WTC11 (cell line): ENCODE measurements at regions not wholly inside any gene's neighbourhood (a gene's known extent, or its start where the extent isn't known, plus 50 kb on each side); places are given as distances from the start of the nearest gene placed in this dataset.

ENCODE experiments used
- ATAC-seq: fragments of 200-7000 bp; cut with Tn5 transposase; 2 replicates; pipeline ENCODE4 v1.10.0; 2021; ENCODE audit warnings: mild to moderate bottlenecking, moderate library complexity
- CTCF ChIA-PET: fragments of 300-600 bp; sonication (Branson Sonifier 250); formaldehyde crosslinking; loops from one replicate; lab custom pipeline; 2021; ENCODE audit warnings: antibody characterized with exemption; lab: Charles Lee
- POLR2A ChIA-PET: fragments of 350-600 bp; sonication (Branson Sonifier 250); formaldehyde crosslinking; loops from one replicate; lab custom pipeline; 2021; ENCODE audit warnings: antibody characterized with exemption; lab: Charles Lee
- DNase-seq: peaks from one replicate; pipeline ENCODE4 v3.0.0; 2021; ENCODE audit warnings: low spot score
- H3K27ac Mint-ChIP-seq: 2 replicates; pipeline ENCODE4 v1.8.0; 2021; ENCODE audit warnings: mixed read lengths
- H3K27me3 Mint-ChIP-seq: 2 replicates; pipeline ENCODE4 v1.8.0; 2021; ENCODE audit warnings: low read depth, mild to moderate bottlenecking, moderate library complexity, mixed read lengths
- H3K36me3 Mint-ChIP-seq: 2 replicates; pipeline ENCODE4 v1.8.0; 2021; ENCODE audit warnings: mixed read lengths
- H3K4me1 Mint-ChIP-seq: 2 replicates; pipeline ENCODE4 v1.8.0; 2022; ENCODE audit warnings: mixed read lengths
- H3K4me3 Mint-ChIP-seq: 2 replicates; pipeline ENCODE4 v1.8.0; 2021; ENCODE audit warnings: mild to moderate bottlenecking, moderate library complexity, mixed read lengths
- H3K9me3 Mint-ChIP-seq: 2 replicates; pipeline ENCODE4 v1.8.0; 2021; ENCODE audit warnings: mixed read lengths
- ELF4 ChIP-seq: sonication (generic); formaldehyde crosslinking; IDR thresholded peaks from 2 replicates; pipeline ENCODE4 v1.8.1; 2022; ENCODE audit warnings: low read depth, mild to moderate bottlenecking, moderate library complexity, missing genetic modification reagents
- FOXJ3 ChIP-seq: sonication (generic); formaldehyde crosslinking; IDR thresholded peaks from 2 replicates; pipeline ENCODE4 v1.9.0; 2021; ENCODE audit warnings: missing genetic modification reagents, mild to moderate bottlenecking, borderline replicate concordance
- NR1H2 ChIP-seq: sonication (generic); formaldehyde crosslinking; IDR thresholded peaks from 2 replicates; pipeline ENCODE4 v1.9.0; 2021; ENCODE audit warnings: mild to moderate bottlenecking, moderate library complexity, missing genetic modification reagents
- OVOL2 ChIP-seq: fragments of 250-450 bp; sonication (Bioruptor Pico); IDR thresholded peaks from 2 replicates; pipeline ENCODE4 v1.9.0; 2021; ENCODE audit warnings: mild to moderate bottlenecking, borderline replicate concordance
- TCF7 ChIP-seq: sonication (generic); formaldehyde crosslinking; IDR thresholded peaks from 2 replicates; pipeline ENCODE4 v1.8.0; 2022; ENCODE audit warnings: mild to moderate bottlenecking, low read depth, missing genetic modification reagents, moderate library complexity
- ZNF219 ChIP-seq: sonication (generic); formaldehyde crosslinking; IDR thresholded peaks from 2 replicates; pipeline ENCODE4 v1.8.0; 2023; ENCODE audit warnings: missing genetic modification reagents, mild to moderate bottlenecking, borderline replicate concordance
- TF ChIP-seq, protein P1 (sequence below): sonication (generic); formaldehyde crosslinking; IDR thresholded peaks from 2 replicates; pipeline ENCODE4 v1.8.1; 2023; ENCODE audit warnings: mild to moderate bottlenecking, missing genetic modification reagents
- TF ChIP-seq, protein P2 (sequence below): fragments of 250-450 bp; sonication (Bioruptor Pico); IDR thresholded peaks from 2 replicates; pipeline ENCODE4 v2.1.2; 2022; ENCODE audit warnings: mild to moderate bottlenecking, moderate library complexity
- TF ChIP-seq, protein P3 (sequence below): fragments of 250-450 bp; sonication (Bioruptor Pico); IDR thresholded peaks from 2 replicates; pipeline ENCODE4 v1.9.0; 2021; ENCODE audit warnings: mild to moderate bottlenecking
- TF ChIP-seq, protein P4 (sequence below): sonication (generic); formaldehyde crosslinking; IDR thresholded peaks from 2 replicates; pipeline ENCODE4 v1.8.0; 2022; ENCODE audit warnings: mild to moderate bottlenecking, missing genetic modification reagents
- TF ChIP-seq, protein P5 (sequence below): sonication (generic); formaldehyde crosslinking; IDR thresholded peaks from 2 replicates; pipeline ENCODE4 v1.8.1; 2022; ENCODE audit warnings: mild to moderate bottlenecking, moderate library complexity, missing genetic modification reagents
- TF ChIP-seq, protein P6 (sequence below): sonication (generic); formaldehyde crosslinking; IDR thresholded peaks from 2 replicates; pipeline ENCODE4 v1.8.1; 2023; ENCODE audit warnings: mild to moderate bottlenecking, moderate library complexity, missing genetic modification reagents

DNA sequence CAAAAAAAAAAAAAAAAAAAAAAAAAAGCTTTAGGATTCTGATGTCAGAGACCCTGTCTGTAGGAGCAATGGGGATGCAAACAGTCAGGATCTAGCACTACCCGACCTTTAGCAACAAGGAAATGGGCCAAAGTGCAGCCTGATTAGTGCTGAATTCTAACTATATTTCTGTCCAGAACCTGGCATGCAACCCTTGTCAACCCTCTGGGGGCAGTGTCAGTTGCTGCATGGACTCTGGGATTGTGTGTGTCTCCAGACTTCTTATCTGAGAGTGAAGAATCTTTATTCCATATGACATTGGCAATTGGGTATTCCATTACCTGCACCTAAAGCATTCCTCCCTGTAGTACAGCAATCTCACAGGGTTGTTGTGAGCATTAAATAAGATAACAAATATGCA lies 120.3 kb upstream of the CRHR1 start (continued):
- TF ChIP-seq OVOL2 (CRISPR knock-in tag): no peak
- TF ChIP-seq, protein P1, sequence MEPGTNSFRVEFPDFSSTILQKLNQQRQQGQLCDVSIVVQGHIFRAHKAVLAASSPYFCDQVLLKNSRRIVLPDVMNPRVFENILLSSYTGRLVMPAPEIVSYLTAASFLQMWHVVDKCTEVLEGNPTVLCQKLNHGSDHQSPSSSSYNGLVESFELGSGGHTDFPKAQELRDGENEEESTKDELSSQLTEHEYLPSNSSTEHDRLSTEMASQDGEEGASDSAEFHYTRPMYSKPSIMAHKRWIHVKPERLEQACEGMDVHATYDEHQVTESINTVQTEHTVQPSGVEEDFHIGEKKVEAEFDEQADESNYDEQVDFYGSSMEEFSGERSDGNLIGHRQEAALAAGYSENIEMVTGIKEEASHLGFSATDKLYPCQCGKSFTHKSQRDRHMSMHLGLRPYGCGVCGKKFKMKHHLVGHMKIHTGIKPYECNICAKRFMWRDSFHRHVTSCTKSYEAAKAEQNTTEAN (CRISPR knock-in tag): no peak

DNA sequence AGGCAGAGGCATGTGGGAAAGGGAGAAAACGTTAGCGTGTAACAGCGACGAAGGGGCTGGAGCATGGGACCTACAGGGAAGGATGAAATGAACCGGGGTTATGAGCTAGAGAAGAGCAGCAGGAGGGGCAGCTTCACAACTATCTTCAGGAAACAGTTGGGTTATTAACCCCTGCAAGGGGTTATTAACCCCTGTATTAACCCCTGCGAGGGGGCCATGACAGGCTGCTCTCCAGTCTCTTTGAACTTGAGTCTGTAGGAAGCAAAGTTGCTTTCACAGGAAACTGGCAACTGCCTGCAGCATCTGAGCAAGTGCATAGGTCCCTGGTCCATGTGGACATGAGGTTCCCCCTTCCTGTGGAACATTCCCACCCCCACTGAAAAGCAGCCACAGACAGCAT lies 119.2 kb upstream of the CRHR1 start:
- ATAC-seq: no peak
- TF ChIP-seq, protein P2, sequence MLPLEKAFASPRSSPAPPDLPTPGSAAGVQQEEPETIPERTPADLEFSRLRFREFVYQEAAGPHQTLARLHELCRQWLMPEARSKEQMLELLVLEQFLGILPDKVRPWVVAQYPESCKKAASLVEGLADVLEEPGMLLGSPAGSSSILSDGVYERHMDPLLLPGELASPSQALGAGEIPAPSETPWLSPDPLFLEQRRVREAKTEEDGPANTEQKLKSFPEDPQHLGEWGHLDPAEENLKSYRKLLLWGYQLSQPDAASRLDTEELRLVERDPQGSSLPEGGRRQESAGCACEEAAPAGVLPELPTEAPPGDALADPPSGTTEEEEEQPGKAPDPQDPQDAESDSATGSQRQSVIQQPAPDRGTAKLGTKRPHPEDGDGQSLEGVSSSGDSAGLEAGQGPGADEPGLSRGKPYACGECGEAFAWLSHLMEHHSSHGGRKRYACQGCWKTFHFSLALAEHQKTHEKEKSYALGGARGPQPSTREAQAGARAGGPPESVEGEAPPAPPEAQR (CRISPR knock-in tag): no peak
- TF ChIP-seq OVOL2 (CRISPR knock-in tag): no peak
- Mint-ChIP-seq H3K27ac (no peak overlapping the region), H3K9me3 (peaks cover 7% of the 10 kb centered on the region), H3K27me3 (no peaks in the 10 kb centered on the region), H3K4me3 (no peak overlapping the region), H3K4me1 (no peaks in the 10 kb centered on the region), H3K36me3 (no peaks in the 10 kb centered on the region)
- DNase-seq: no peak
- ChIA-PET CTCF (interaction anchor here (1.1 to 3.7 kb wide), 8 partner anchors 17 to 188 kb away, joined by 3 to 38 read pairs (median 22); partner anchors contain the start of gene CRHR1), POLR2A (no interaction called here)

DNA sequence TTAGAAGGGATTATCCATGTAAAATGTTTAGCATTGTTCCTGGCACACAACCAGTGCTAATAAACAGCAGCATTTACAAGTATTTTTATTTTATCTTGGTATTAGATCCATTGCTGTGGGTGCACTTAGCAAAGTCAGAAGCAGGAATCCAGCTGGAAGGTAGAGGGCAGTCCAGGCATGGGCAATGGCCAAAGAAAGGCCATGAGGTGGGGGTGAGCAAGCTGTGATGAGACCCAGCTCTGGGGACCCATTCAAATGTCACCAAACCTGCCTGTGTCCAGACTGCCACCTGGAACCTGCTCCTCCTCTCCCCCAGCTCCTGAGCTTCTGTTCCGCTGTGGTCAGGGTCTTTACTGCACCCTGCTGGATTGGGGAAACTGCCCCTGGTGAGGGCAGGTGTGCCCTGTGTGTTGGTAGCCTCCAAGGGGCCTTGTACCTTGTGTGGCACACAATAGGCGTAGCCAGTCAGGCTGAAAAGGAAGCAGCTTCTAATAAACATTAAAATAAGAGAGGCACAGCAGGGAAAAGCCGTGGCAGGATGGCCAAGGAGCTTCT lies 118.0 kb upstream of the CRHR1 start:
- TF ChIP-seq ZNF219: no peak
- TF ChIP-seq TCF7 (CRISPR knock-in tag): no peak
- TF ChIP-seq ELF4 (CRISPR knock-in tag): no peak
- TF ChIP-seq, protein P3, sequence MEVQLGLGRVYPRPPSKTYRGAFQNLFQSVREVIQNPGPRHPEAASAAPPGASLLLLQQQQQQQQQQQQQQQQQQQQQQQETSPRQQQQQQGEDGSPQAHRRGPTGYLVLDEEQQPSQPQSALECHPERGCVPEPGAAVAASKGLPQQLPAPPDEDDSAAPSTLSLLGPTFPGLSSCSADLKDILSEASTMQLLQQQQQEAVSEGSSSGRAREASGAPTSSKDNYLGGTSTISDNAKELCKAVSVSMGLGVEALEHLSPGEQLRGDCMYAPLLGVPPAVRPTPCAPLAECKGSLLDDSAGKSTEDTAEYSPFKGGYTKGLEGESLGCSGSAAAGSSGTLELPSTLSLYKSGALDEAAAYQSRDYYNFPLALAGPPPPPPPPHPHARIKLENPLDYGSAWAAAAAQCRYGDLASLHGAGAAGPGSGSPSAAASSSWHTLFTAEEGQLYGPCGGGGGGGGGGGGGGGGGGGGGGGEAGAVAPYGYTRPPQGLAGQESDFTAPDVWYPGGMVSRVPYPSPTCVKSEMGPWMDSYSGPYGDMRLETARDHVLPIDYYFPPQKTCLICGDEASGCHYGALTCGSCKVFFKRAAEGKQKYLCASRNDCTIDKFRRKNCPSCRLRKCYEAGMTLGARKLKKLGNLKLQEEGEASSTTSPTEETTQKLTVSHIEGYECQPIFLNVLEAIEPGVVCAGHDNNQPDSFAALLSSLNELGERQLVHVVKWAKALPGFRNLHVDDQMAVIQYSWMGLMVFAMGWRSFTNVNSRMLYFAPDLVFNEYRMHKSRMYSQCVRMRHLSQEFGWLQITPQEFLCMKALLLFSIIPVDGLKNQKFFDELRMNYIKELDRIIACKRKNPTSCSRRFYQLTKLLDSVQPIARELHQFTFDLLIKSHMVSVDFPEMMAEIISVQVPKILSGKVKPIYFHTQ: no peak
- TF ChIP-seq NR1H2 (CRISPR knock-in tag): no peak
- TF ChIP-seq, protein P4, sequence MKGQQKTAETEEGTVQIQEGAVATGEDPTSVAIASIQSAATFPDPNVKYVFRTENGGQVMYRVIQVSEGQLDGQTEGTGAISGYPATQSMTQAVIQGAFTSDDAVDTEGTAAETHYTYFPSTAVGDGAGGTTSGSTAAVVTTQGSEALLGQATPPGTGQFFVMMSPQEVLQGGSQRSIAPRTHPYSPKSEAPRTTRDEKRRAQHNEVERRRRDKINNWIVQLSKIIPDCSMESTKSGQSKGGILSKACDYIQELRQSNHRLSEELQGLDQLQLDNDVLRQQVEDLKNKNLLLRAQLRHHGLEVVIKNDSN (CRISPR knock-in tag): no peak
- DNase-seq (peak; percentile 26), ATAC-seq (peak; percentile 50)
- H3K27ac Mint-ChIP-seq: no peak overlapping the region
- H3K9me3 Mint-ChIP-seq: peaks cover 7% of the 10 kb centered on the region
- H3K36me3 Mint-ChIP-seq: no peaks in the 10 kb centered on the region
- H3K27me3 Mint-ChIP-seq: no peaks in the 10 kb centered on the region; the same call in 1 of the 2 replicates
- no peak overlapping the region for H3K4me3 Mint-ChIP-seq
- CTCF ChIA-PET: interaction anchor here (0.6 to 3.7 kb wide), 27 partner anchors 9 to 305 kb away, joined by 3 to 38 read pairs (median 5); partner anchors contain the start of gene CRHR1
- POLR2A ChIA-PET: no interaction called here
- no peaks in the 10 kb centered on the region for H3K4me1 Mint-ChIP-seq

DNA sequence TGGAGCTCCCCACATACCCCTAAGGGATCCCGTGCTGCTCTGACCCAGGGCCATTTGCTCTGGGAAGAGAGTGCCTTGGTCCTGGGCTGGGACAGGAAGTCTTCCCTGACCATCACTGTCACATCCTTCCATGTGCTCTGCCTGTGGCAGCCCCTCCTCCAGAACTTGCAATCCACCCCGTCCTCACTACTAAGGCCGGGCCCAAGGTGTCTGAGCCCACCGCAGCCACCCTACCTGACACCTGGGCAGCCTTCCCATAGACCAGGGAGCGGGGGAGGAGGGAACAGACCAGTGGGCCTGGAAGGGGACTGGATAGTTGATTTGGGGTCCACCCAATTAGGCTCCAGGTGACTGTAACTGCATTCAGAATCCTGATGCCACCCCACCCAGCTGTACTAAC lies 117.5 kb upstream of the CRHR1 start:
- no peak; the same call in 1 of the 2 replicates for ATAC-seq
- H3K27me3 Mint-ChIP-seq: no peaks in the 10 kb centered on the region; the same call in 1 of the 2 replicates
- POLR2A ChIA-PET: no interaction called here
- H3K36me3 Mint-ChIP-seq: no peaks in the 10 kb centered on the region
- CTCF ChIA-PET: interaction anchor here (0.6 to 3.7 kb wide), 26 partner anchors 8 to 388 kb away, joined by 3 to 38 read pairs (median 4); partner anchors contain the start of gene CRHR1
- TF ChIP-seq, protein P5, sequence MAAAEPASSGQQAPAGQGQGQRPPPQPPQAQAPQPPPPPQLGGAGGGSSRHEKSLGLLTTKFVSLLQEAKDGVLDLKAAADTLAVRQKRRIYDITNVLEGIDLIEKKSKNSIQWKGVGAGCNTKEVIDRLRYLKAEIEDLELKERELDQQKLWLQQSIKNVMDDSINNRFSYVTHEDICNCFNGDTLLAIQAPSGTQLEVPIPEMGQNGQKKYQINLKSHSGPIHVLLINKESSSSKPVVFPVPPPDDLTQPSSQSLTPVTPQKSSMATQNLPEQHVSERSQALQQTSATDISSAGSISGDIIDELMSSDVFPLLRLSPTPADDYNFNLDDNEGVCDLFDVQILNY: no peak
- TF ChIP-seq FOXJ3 (CRISPR knock-in tag): no peak
- TF ChIP-seq, protein P1 (CRISPR knock-in tag): no peak
- TF ChIP-seq, protein P6, sequence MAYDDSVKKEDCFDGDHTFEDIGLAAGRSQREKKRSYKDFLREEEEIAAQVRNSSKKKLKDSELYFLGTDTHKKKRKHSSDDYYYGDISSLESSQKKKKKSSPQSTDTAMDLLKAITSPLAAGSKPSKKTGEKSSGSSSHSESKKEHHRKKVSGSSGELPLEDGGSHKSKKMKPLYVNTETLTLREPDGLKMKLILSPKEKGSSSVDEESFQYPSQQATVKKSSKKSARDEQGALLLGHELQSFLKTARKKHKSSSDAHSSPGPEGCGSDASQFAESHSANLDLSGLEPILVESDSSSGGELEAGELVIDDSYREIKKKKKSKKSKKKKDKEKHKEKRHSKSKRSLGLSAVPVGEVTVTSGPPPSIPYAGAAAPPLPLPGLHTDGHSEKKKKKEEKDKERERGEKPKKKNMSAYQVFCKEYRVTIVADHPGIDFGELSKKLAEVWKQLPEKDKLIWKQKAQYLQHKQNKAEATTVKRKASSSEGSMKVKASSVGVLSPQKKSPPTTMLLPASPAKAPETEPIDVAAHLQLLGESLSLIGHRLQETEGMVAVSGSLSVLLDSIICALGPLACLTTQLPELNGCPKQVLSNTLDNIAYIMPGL (CRISPR knock-in tag): no peak
- TF ChIP-seq, all 79 proteins: peak for 0
- no peaks in the 10 kb centered on the region for H3K4me1 Mint-ChIP-seq
- H3K9me3 Mint-ChIP-seq: peaks cover 7% of the 10 kb centered on the region
- no peak overlapping the region for H3K4me3 Mint-ChIP-seq
- no peak overlapping the region for H3K27ac Mint-ChIP-seq
- DNase-seq: no peak
